ENCODE measurements at regions not wholly inside any gene's neighbourhood (a gene's known extent, or its start where the extent isn't known, plus 50 kb on each side); places are given as distances from the start of the nearest gene placed in this dataset.
"Not testable (repeated sequence)": the region's sequence is repeated elsewhere in the genome, so short reads cannot be mapped to it uniquely, and the experiment has no call there.

DNA sequence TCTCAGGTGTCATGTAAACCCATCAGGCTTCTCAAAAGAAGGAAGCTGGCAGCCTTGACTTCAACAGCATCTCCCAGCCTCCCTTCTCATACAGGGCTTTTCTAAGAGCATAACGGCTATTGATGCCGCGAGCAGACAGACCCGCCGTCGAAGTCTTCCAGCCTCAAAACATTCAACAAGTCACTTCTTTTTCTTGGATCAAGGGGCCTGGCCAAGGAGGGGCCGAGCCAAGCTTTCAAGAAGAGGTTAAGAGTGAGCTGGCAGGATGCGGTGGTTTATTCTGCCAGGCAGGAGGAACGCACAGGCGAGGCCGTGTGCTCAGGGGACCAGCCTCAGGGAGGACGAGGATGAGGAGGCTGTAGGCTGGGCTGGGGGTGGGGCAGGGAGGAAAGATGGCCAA lies 102.9 kb upstream of the RFLNA start:
- no peak for DNase-seq

- DNase-seq, result no peak
These were observed 100.5 kb upstream of the RFLNA start for GRCh38 chr12:124194264-124194892.

GRCh38 chr12:124194893-124195566 lies 99.9 kb upstream of the RFLNA start:
- no peak for DNase-seq

GRCh38 chr12:124195567-124195942 lies 99.3 kb upstream of the RFLNA start:
- DNase-seq, result no peak

DNA sequence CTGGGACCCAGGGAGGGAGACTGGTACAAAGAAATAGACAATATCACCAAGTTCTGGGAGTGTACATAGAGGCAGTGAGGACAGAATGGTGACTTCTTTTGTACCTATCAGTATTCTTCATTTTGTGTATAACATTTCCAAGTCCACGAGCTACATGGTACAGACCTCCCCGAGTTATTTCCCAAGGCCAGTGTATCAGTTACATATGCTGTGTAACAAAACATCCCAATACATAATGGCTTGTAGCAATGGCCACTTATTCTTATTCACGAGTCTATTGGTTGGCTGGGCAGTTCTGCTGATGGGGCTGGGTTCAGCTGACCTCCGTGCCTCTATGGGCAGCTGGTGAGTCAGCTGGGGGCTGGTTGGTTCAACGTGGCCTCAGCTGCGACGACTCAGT lies 98.7 kb upstream of the RFLNA start:
- no peak for DNase-seq

GRCh38 chr12:124201248-124201647 lies 93.6 kb upstream of the RFLNA start:
- no peak for DNase-seq

GRCh38 chr12:124203176-124203575 lies 91.7 kb upstream of the RFLNA start:
- DNase-seq, result no peak

DNA sequence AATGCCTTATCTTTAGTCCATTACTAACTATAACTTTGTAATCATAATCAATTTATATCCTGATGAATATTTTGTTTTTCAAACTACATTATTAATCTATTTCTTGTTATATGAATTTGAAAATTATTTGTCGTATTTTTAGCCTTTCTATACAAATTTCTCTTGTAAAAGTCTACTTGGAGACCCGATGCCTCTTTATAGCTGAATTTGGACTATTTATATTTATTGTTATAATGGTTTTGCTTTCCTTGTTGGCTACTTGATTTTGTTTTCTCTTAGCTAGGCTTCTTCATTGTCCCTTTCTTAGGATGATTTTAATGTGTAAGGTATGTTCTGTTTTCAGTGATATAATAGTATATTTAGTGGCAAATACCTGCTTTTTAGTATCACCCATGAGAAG lies 89.5 kb upstream of the RFLNA start:
- no peak for DNase-seq

GRCh38 chr12:124207049-124207448 lies 87.8 kb upstream of the RFLNA start:
- DNase-seq, result no peak

DNA sequence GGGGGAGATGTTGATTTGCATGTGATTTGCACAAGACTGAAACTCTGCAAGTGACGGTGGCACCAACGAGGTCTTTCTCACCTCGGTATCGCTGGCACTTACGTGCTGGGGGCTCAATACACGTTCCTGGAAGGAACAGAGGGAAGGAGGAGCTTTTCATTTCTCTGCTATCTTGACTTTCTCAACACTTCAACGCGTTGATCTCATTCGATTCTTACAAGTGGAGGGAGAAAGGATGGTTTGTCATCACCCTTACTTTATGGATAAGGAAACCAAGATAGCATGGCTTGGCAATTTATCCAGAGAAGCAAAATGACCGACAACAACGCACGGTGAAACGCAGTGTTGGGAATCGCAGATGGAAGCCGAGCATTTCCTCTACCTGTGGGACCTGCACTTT lies 87.3 kb upstream of the RFLNA start:
- DNase-seq, result no peak

DNA sequence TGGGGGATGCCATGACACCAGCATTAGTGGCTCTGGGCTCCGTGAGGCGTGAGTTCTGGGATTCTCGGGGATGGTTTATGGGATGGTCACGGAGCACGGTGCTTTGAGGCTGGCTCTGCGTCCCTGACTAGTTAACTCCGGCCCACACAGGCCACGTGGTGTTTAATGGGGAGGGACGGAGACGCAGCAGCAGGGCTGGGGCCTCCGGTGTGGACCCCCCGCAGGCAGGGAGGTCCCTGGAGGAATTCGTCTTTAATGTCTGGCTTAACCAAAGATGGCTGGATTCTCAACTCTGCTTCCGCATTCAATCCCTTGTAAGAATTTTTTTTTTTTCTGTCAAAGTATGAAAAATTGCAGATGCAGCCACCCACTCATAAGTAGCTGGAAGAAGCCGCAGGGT lies 86.4 kb upstream of the RFLNA start:
- DNase-seq, result no peak

GRCh38 chr12:124210991-124211577 lies 83.8 kb upstream of the RFLNA start:
- DNase-seq, result no peak

DNA sequence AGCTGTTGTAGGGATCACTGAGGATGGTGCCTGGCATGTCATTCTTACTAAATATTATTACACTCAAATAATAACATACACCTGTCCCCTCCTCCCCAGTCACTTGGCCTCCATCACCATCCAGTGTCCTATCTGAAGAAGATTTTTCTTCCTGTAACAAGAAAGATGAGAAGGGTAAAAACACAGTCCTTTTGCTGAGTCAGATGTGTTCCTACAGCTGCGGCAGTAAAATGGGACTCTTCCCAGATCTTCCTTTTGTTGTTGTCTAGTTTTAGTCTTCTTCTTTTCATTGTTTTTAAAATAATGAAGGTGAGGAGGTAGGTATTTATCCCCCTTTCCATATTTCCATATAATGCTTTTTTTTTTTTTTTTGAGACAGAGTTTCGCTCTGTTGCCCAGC lies 83.1 kb upstream of the RFLNA start:
- no peak for DNase-seq

GRCh38 chr12:124213666-124214347 lies 81.1 kb upstream of the RFLNA start:
- no peak for DNase-seq

DNA sequence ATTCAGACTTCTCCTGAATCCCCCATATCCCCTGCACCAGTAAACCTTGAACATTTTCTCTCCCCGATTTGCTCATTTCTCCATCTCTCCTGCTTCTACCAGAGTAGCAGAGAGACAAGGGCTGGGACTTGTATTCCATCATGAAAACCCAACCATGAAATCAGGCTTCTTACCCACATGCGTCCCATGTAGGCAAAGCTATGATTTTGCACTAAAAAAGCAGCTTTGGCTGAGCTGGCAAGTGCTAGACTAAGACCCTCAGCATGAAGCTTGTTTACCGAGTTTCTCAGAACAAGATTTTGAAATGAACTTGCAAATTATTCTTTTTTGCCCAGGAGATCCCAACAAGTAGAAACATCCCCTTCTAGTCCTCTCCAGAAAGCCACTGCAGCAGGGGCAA lies 80.3 kb upstream of the RFLNA start:
- no peak for DNase-seq

DNA sequence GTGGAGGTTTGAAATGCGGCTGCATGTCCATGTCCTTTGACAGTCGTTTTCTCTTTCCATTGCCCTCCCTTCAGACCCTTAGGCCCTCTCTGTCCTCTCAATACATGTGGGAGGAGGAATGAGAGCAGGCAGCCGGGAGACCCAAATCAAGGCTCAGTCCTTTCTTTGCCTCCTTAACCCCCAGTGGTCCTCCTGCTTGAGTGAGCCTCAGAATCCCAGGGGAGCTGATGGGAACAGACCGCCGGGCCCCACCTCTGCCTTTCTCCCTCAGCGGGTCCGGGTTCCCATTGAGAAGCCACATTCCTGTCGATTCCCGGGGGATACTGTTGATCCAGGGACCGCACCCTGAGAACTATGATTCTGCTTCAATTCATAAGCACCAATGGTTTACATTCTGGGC lies 77.9 kb upstream of the RFLNA start:
- DNase-seq, result no peak

DNA sequence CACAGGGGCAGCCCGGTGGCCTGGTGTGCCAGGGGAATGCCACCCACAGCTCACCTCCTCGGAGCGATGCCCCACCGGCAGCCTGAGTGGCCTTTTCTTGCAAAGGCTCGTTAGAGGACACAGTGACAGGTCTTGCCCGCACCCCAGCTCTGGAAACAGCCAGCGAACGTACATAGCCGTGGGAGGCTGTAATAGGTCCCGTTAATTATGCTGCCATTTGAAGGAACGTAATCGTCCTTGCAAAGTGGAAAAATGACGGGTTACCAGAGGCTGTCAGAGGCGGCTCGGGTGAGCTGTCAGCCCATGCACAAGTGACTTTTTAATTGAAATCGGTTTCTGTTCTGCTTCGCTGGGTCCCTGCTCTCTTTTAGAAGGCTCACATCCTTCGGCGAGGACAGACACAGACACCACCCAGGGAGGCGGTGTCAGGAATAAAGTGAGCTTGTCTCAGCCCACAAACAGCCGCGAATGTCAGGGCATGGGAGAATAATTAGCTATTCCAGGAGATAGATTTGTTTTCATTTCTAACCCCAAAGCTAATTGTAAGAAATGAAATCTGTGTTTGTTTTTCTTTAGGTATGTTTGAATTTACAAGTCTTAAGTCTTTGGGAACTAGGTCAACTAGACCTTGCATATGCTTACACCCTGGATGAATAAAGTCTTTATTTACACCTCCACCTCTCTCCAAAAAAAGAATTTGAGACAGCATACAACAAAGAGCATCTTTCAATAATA lies 77.2 kb upstream of the RFLNA start:
- DNase-seq, result no peak

DNA sequence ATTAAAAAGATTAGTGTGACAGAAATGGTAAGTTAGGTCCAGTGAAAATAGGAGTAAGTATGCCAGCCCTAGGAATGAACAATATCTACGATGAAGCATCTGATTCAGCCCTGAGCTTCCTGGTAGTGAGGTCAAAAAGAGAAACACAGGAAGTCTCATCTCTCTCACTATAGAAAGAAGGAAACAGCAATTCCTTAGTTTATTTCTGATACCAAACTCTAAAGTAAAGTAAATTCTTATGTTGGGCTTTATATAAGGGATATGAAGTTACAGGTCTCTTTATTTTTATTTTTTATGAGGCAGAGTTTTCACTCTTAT lies 76.7 kb upstream of the RFLNA start:
- no peak for DNase-seq

DNA sequence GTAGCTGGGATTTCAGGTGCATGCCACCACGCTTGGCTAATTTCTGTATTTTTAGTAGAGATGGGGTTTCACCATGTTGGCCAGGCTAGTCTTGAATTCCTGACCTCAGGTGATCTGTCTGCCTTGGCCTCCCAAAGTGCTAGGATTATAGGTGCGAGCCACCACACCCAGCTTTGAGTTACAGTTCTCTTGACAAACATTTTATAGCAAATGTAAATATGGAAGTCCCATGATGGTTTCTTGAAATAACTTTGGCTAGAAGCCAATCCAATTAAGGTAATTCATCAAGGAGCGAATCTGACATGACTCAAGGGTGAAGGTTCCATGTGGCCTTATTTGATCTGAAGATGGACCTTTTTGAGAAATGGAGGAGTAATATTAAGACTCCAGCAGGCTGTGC lies 76.2 kb upstream of the RFLNA start:
- not testable (repeated sequence) for DNase-seq

DNA sequence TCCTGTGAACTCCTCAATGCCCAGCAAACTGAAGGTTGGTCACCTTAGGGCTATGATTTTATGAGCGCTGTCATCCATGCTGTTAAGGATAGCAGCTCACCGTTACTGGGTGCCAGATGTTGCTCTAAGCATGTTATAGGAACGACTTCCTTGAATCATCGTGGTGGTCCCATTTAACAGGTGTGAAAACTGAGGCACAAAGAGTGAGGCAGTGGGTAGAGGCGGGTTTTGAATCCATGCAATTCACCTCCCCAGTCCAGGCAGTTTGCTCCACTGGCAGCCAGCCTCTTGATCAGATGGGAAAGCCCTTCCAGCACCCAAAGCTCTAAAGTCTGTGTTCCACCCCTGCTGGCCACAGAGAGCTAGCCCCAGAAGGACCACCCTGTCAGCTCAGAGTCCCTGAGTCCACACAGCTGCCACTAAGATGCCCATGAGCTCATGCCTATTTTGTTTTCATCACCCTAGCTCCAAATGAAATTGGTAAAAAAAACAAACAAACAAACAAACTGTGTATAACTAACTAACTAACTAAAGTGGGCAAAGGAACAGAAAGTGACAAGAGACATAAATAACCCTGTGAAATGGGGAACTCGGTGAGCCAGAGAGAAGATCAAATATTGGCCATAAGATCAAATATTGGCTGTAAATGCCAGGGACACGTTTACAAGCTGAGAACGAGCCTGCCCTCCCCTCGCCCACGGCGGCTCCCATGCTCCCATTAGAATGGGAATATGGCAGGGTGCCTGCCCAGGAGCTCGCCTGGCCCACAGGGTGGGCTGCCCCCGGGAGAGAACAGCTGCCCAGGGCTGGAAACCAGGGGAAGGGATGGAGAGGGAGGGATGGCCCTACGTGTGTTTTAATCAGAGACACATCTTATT lies 72.3 kb upstream of the RFLNA start:
- DNase-seq, result no peak

GRCh38 chr12:124223733-124224138 lies 71.2 kb upstream of the RFLNA start:
- DNase-seq, result not testable (repeated sequence)

GRCh38 chr12:124224535-124225110 lies 70.3 kb upstream of the RFLNA start:
- no peak for DNase-seq

Measured in NCI-H1694 treated with DMSO at 0.1 percent for 48 hours (cell line).